ENCODE measurements at regions not wholly inside any gene's neighbourhood (a gene's known extent, or its start where the extent isn't known, plus 50 kb on each side); places are given as distances from the start of the nearest gene placed in this dataset.

GRCh38 chr7:34222722-34223121 lies 317.4 kb downstream of the BMPER start:
- H3K9ac ChIP-seq (ENCODE audit: low read length): no peak overlapping the region
- no peak overlapping the region for H3K27ac ChIP-seq (ENCODE audit: low read depth, low read length)
- H3K27me3 ChIP-seq (ENCODE audit: insufficient read depth, low read length): peaks cover 19% of the 10 kb centered on the region; the same call in 1 of the 2 replicates
- no peaks in the 10 kb centered on the region for H4K20me1 ChIP-seq (ENCODE audit: insufficient read depth)
- no peaks in the 10 kb centered on the region for H3K36me3 ChIP-seq (ENCODE audit: control insufficient read depth in 1 of 2, insufficient read depth in 2 of 2, low read length in 2 of 2)
- no peak overlapping the region for H2AFZ ChIP-seq (ENCODE audit: low read depth, low read length, poor library complexity, severe bottlenecking)
- no peaks in the 10 kb centered on the region for H3K4me1 ChIP-seq (ENCODE audit: control insufficient read depth in 1 of 2, insufficient read depth in 2 of 2, low read length in 2 of 2)
- no peak overlapping the region for H3K4me3 ChIP-seq (replicated peaks in 1 of 2; ENCODE audit: low read depth in 1 of 2, low read length in 2 of 2)
- H3K9me2 ChIP-seq (ENCODE audit: insufficient read depth): no peaks in the 10 kb centered on the region
- TF ChIP-seq REST (IDR thresholded peaks at IDR 0.05; ENCODE audit: low read depth): no peak
- no peak for TF ChIP-seq SP1 (IDR thresholded peaks at IDR 0.05; ENCODE audit: low read depth)
- no peak for TF ChIP-seq EZH2 (IDR thresholded peaks at IDR 0.05)
- TF ChIP-seq MAX (IDR thresholded peaks at IDR 0.05): no peak
- TF ChIP-seq ZNF274 (IDR thresholded peaks at IDR 0.05; ENCODE audit: low read depth, low read length): no peak
- no peak for TF ChIP-seq RAD21 (IDR thresholded peaks at IDR 0.05; ENCODE audit: low read depth)
- no peak for TF ChIP-seq EGR1 (IDR thresholded peaks at IDR 0.05; ENCODE audit: low read depth)
- TF ChIP-seq ZFX (IDR thresholded peaks at IDR 0.05): no peak
- H3K4me2 ChIP-seq (ENCODE audit: low read length): no peak overlapping the region
- H3K79me2 ChIP-seq (ENCODE audit: insufficient read depth, low read length): no peaks in the 10 kb centered on the region
- no TSS peak for BruUV-seq (replicated peaks)
- no peak for ATAC-seq
- intact Hi-C loops (cut with micrococcal nuclease): no loop called here
- DNase-seq (ENCODE audit: low read depth, low spot score): no peak
- CTCF ChIA-PET: no interaction called here
- RAD21 ChIA-PET (ENCODE audit: low non-redundant PET in 1 of 2, low total read pairs in 2 of 2, uncharacterized antibody in 2 of 2, unreplicated experiment in 2 of 2): no interaction called here
- H3K9me3 ChIP-seq (ENCODE audit: control insufficient read depth in 1 of 2, insufficient read depth in 1 of 2, low read depth in 1 of 2, low read length in 2 of 2): no peaks in the 10 kb centered on the region
- POLR2A ChIA-PET: no interaction called here
